ENCODE measurements at regions not wholly inside any gene's neighbourhood (a gene's known extent, or its start where the extent isn't known, plus 50 kb on each side); places are given as distances from the start of the nearest gene placed in this dataset.

DNA sequence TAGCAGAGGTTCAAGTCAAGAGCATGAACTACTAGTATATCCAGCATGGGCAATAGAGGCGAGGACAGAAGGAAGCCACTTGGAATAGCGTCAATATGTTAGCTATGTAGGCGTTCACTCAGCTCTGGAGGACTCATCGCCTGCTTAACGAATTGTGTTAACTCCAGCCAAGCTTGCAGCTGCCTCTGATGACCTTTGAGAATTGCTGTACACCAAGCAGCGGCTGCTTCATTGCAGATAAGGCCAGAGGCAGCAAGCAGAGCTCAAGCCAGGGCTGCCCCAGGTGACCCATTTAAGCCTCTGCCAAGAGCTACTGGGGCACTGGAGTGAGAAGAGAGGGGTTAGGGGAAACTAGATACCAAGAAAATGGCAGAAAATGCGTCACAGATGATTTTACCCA, 160.2 kb upstream of the IGFBP7 start:
- Histone ChIP-seq H3K36me3 (ENCODE audit: insufficient read depth, low read length) (no peaks in the 10 kb centered on the region), H3K9me3 (ENCODE audit: control insufficient read depth in 1 of 2, insufficient read depth in 1 of 2, low read length in 2 of 2) (no peaks in the 10 kb centered on the region), H3K27ac (ENCODE audit: low read depth in 1 of 2, low read length in 2 of 2) (no peak overlapping the region), H3K4me3 (ENCODE audit: low read length) (no peak overlapping the region), H3K27me3 (ENCODE audit: control insufficient read depth in 1 of 2, insufficient read depth in 2 of 2, low read length in 2 of 2) (no peaks in the 10 kb centered on the region), H3K4me1 (ENCODE audit: insufficient read depth, low read length) (no peaks in the 10 kb centered on the region)
- Mint-ChIP-seq H3K4me3 (no peak overlapping the region), H3K27me3 (peaks cover 6% of the 10 kb centered on the region), H3K36me3 (ENCODE audit: low read depth) (no peaks in the 10 kb centered on the region), H3K9me3 (no peaks in the 10 kb centered on the region), H3K27ac (no peak overlapping the region), H3K4me1 (ENCODE audit: low read depth) (no peaks in the 10 kb centered on the region)
- DNase-seq, result no peak
- no peak for TF ChIP-seq CTCF (IDR thresholded peaks at IDR 0.05)
- intact Hi-C loops (cut with DNase I, micrococcal nuclease), result no loop called here
- CTCF ChIA-PET, result no interaction called here
- POLR2A ChIA-PET, result no interaction called here
- no peak for ATAC-seq (ENCODE audit: poor library complexity)

DNA sequence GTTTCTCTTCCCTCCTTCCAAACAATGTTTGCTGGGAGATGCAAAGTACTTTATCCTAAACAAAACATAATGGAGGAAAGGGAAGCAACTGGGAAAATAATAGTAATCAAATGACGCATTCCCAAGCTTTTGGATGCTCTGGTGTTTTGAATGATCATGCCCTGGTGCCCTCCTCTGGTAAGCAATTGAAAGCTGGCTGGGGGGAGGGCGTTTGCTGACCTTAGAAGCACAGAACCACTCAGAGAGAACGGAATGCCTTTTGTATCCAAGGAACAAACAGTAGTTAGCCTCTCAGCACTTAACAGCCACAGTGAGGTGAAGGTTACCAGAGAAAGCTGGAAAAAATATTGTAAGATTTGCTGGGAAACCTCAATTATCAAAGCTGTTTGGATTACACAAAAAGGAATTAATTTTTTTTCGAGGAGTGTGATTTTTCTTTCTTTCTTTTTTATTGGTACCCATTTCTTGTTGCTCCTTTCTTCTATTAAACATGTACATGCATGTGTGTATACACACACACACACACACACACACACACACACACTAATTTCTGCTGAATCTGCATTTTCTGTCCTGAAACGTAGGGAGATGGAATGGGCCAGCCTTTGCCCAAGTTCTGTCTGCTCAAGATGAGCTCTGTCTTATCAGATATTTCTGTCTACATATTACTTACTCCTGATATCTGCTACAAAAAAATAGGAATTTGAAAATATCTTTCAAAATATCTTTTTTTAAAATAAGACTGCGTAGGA, 155.8 kb upstream of the IGFBP7 start:
- CTCF ChIA-PET, result no interaction called here
- peaks cover 6% of the 10 kb centered on the region for H3K27me3 Mint-ChIP-seq
- H3K36me3 ChIP-seq (ENCODE audit: insufficient read depth, low read length), result no peaks in the 10 kb centered on the region
- no peaks in the 10 kb centered on the region for H3K4me1 ChIP-seq (ENCODE audit: insufficient read depth, low read length)
- no peaks in the 10 kb centered on the region for H3K4me1 Mint-ChIP-seq (ENCODE audit: low read depth)
- H3K36me3 Mint-ChIP-seq (ENCODE audit: low read depth), result no peaks in the 10 kb centered on the region
- no peak overlapping the region for H3K4me3 ChIP-seq (ENCODE audit: low read length)
- H3K4me3 Mint-ChIP-seq, result no peak overlapping the region
- no peaks in the 10 kb centered on the region for H3K27me3 ChIP-seq (ENCODE audit: control insufficient read depth in 1 of 2, insufficient read depth in 2 of 2, low read length in 2 of 2)
- POLR2A ChIA-PET, result no interaction called here
- H3K27ac ChIP-seq (ENCODE audit: low read depth in 1 of 2, low read length in 2 of 2), result no peak overlapping the region
- no peaks in the 10 kb centered on the region for H3K9me3 ChIP-seq (ENCODE audit: control insufficient read depth in 1 of 2, insufficient read depth in 1 of 2, low read length in 2 of 2)
- H3K27ac Mint-ChIP-seq, result no peak overlapping the region
- DNase-seq, result no peak
- intact Hi-C loops (cut with DNase I, micrococcal nuclease), result no loop called here
- peaks cover 2% of the 10 kb centered on the region for H3K9me3 Mint-ChIP-seq
- no peak for ATAC-seq (ENCODE audit: poor library complexity)
- no peak for TF ChIP-seq CTCF (IDR thresholded peaks at IDR 0.05)

DNA sequence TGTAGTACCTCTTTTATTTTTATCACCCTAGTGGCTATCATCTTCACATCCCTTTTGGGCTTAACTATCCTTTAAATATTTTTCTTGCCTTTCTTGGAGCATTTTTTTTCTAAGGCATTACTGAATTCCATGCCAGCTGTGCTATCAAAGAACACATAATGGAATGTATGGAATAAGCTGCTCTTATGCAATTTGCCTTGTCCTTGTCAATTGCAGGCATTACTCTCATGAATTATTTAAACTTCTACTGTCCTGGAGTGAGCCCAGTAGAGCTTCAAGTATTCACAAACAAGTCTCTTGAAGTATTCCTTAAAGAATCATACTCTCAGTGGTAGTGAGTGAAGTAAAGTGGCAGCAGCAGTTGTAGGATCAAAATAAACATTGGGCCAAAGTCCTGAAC, 144.6 kb upstream of the IGFBP7 start:
- H3K27me3 ChIP-seq (ENCODE audit: control insufficient read depth in 1 of 2, insufficient read depth in 2 of 2, low read length in 2 of 2), result no peaks in the 10 kb centered on the region
- ATAC-seq (ENCODE audit: poor library complexity) (no peak), DNase-seq (no peak)
- Mint-ChIP-seq H3K27me3 (no peaks in the 10 kb centered on the region), H3K36me3 (ENCODE audit: low read depth) (no peaks in the 10 kb centered on the region), H3K4me1 (ENCODE audit: low read depth) (no peaks in the 10 kb centered on the region), H3K9me3 (no peaks in the 10 kb centered on the region), H3K27ac (no peak overlapping the region), H3K4me3 (no peak overlapping the region)
- intact Hi-C loops (cut with DNase I, micrococcal nuclease), result no loop called here
- no peak overlapping the region for H3K4me3 ChIP-seq (ENCODE audit: low read length)
- POLR2A ChIA-PET, result no interaction called here
- TF ChIP-seq CTCF (IDR thresholded peaks at IDR 0.05), result no peak
- H3K36me3 ChIP-seq (ENCODE audit: insufficient read depth, low read length), result no peaks in the 10 kb centered on the region
- no peaks in the 10 kb centered on the region for H3K9me3 ChIP-seq (ENCODE audit: control insufficient read depth in 1 of 2, insufficient read depth in 1 of 2, low read length in 2 of 2)
- no peaks in the 10 kb centered on the region for H3K4me1 ChIP-seq (ENCODE audit: insufficient read depth, low read length)
- no peak overlapping the region for H3K27ac ChIP-seq (ENCODE audit: low read depth in 1 of 2, low read length in 2 of 2)
- CTCF ChIA-PET, result no interaction called here

Measured in CD4-positive, alpha-beta T cell (primary cell).